ENCODE measurements at regions not wholly inside any gene's neighbourhood (a gene's known extent, or its start where the extent isn't known, plus 50 kb on each side); places are given as distances from the start of the nearest gene placed in this dataset.

DNA sequence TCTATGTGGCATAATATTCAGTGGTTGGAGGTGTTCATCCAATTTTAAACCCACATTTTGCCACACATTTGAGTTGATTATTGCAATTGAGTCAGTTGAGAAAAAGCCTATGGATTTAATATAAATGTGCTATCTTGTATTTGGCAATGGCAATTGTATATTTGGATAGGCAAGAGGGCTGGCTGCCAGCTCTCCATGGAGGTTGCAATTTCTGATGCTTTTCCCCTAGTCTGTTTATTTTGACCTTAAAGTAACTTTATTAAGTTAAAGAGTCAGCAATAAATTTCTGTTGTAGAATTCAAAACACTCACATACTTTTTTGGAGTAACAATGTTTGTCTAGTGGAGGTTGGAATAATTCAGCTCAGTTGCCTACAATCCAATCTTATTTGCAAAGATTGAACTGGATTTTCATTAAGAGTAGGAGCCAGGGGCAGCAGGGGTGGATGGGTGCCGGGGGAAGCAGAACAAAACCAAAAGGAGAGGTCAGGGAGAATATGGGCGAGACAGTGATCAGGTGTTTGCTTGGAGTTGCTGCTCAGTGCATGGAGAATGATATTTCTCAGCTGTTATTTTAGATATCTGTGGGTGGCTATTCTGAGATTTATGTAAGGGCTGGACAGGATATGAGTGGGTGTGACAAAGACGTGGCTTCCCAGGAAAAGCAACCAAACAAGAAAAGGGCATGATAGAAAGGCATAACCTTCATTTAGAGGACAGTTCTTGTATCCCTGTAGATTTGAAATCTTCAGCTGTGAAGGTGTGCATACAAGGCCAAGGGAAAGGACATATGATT is 163.0 kb downstream of the HDGFL1 start:
- Histone ChIP-seq H3K4me1 (no peaks in the 10 kb centered on the region), H3K27ac (no peak overlapping the region), H3K36me3 (ENCODE audit: insufficient read depth in 1 of 2, low read depth in 1 of 2) (no peaks in the 10 kb centered on the region), H3K9me3 (no peaks in the 10 kb centered on the region), H3K27me3 (ENCODE audit: insufficient read depth in 3 of 3, low read length in 2 of 3) (no peaks in the 10 kb centered on the region), H3K4me3 (no peak overlapping the region)
- intact Hi-C loops (cut with DNase I): no loop called here
- TF ChIP-seq CTCF (IDR thresholded peaks at IDR 0.05): no peak
- no peak for ATAC-seq
- no peak for DNase-seq
- WGBS, 3 donors: 63 to 73% (median 64%) methylated on average over 3 of the region's 3 CpGs

DNA sequence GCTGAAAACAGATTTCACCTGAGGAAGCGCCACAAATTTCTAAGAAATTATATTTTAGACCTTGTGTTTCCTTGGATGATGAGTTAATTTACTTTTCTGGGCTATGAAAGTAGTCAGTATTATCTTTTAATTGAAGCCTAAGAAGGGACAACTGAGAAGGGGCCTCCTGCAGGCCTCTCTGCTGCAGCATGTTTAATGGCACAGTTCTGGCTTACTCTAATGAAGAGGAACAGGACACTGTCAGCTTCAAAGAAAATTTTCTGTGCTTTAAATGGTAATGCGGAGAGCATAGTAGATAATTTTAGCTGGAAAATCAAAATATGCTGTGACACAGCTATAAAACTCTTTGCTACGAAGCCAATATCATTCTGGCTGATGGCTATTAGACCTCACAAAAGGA is 167.4 kb downstream of the HDGFL1 start:
- Histone ChIP-seq H3K27ac (no peak overlapping the region), H3K36me3 (ENCODE audit: insufficient read depth in 1 of 2, low read depth in 1 of 2) (no peaks in the 10 kb centered on the region)
- ATAC-seq: no peak

GRCh38 chr6:22737331-22737730 is 168.0 kb downstream of the HDGFL1 start:
- no peaks in the 10 kb centered on the region for H3K9me3 ChIP-seq
- DNase-seq (peak in 1 of 2 donors; percentile 21), ATAC-seq (peak in 3 of 4 donors; percentile 51 to 88 (median 68))
- H3K27me3 ChIP-seq (ENCODE audit: insufficient read depth in 3 of 3, low read length in 2 of 3): no peaks in the 10 kb centered on the region
- intact Hi-C loops (cut with DNase I): no loop called here
- 20 to 38% (median 29%) methylated on average over 5 of the region's 5 CpGs for WGBS, 3 donors
- H3K4me1 ChIP-seq: no peaks in the 10 kb centered on the region
- TF ChIP-seq CTCF (IDR thresholded peaks at IDR 0.05): peak; percentile 69
- no peaks in the 10 kb centered on the region for H3K36me3 ChIP-seq (ENCODE audit: insufficient read depth in 1 of 2, low read depth in 1 of 2)
- no peak overlapping the region for H3K4me3 ChIP-seq
- H3K27ac ChIP-seq: no peak overlapping the region

More for the DNA sequence above, 167.4 kb downstream of the HDGFL1 start:
- H3K27me3 ChIP-seq (ENCODE audit: insufficient read depth in 3 of 3, low read length in 2 of 3): no peaks in the 10 kb centered on the region
- WGBS, 3 donors: 86 to 94% (median 93%) methylated on average over 3 of the region's 3 CpGs
- H3K4me1 ChIP-seq: no peaks in the 10 kb centered on the region
- no peak for DNase-seq
- H3K4me3 ChIP-seq: no peak overlapping the region
- intact Hi-C loops (cut with DNase I): no loop called here
- H3K9me3 ChIP-seq: no peaks in the 10 kb centered on the region
- no peak for TF ChIP-seq CTCF (IDR thresholded peaks at IDR 0.05)

GRCh38 chr6:22738194-22738593 is 168.8 kb downstream of the HDGFL1 start:
- H3K36me3 ChIP-seq (ENCODE audit: insufficient read depth in 1 of 2, low read depth in 1 of 2): no peaks in the 10 kb centered on the region
- H3K27me3 ChIP-seq (ENCODE audit: insufficient read depth in 3 of 3, low read length in 2 of 3): no peaks in the 10 kb centered on the region
- DNase-seq: no peak
- no peak for ATAC-seq
- TF ChIP-seq CTCF (IDR thresholded peaks at IDR 0.05): no peak
- no peaks in the 10 kb centered on the region for H3K9me3 ChIP-seq
- H3K4me1 ChIP-seq: no peaks in the 10 kb centered on the region
- no peak overlapping the region for H3K4me3 ChIP-seq
- intact Hi-C loops (cut with DNase I): loop anchor here in 1 of 2 donors (2.0 kb wide), 1 partner anchor 1141 kb away; no protein-coding TSS in a partner anchor
- whole genome bisulfite sequencing, 3 donors: 78 to 89% (median 85%) methylated on average over 6 of the region's 6 CpGs
- no peak overlapping the region for H3K27ac ChIP-seq

- Histone ChIP-seq H3K4me1 (no peaks in the 10 kb centered on the region), H3K27me3 (ENCODE audit: insufficient read depth in 3 of 3, low read length in 2 of 3) (no peaks in the 10 kb centered on the region), H3K36me3 (ENCODE audit: insufficient read depth in 1 of 2, low read depth in 1 of 2) (no peaks in the 10 kb centered on the region), H3K4me3 (no peak overlapping the region), H3K27ac (no peak overlapping the region), H3K9me3 (no peaks in the 10 kb centered on the region)
- ATAC-seq (no peak), DNase-seq (no peak)
- no peak for TF ChIP-seq CTCF (IDR thresholded peaks at IDR 0.05)
- intact Hi-C loops (cut with DNase I): no loop called here
- 51 to 100% (median 96%) methylated on average over 1 of the region's 1 CpG for WGBS, 3 donors
Observed at GRCh38 chr6:22747571-22747970, 178.2 kb downstream of the HDGFL1 start.
